ENCODE measurements at regions not wholly inside any gene's neighbourhood (a gene's known extent, or its start where the extent isn't known, plus 50 kb on each side); places are given as distances from the start of the nearest gene placed in this dataset.

DNA sequence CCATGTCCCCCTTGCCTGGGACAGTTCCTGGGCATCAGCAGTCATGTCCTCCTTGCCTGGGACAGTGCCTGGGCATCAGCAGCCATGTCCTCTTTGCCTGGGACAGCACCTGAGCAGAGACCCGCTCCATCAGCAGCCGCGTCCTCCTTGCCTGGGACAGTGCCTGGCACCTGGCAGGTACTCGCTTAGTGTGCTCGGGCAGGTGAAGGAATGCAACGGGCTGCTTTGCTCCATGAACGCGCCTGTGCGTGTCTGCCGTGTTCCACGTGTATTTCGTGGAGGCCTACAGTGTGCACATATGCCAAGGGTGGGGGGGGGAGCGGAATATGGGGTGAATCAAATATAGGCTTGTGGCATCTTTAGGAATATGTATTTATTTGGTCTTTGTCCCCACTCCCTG, 1490.7 kb downstream of the TBC1D22A start:
- Histone ChIP-seq H3K4me3 (ENCODE audit: low read length, poor library complexity, severe bottlenecking) (no peak overlapping the region), H3K9me3 (ENCODE audit: insufficient read depth, low read depth, low read length) (no peaks in the 10 kb centered on the region; the same call in 1 of the 2 replicates), H3K9me2 (replicated peaks; ENCODE audit: low read depth, low read length) (no peaks in the 10 kb centered on the region), H3K9ac (ENCODE audit: low read depth, low read length, poor library complexity, severe bottlenecking) (no peak overlapping the region), H3K79me2 (ENCODE audit: insufficient read depth, low read length) (no peaks in the 10 kb centered on the region), H3K4me1 (ENCODE audit: insufficient read depth, low read length, poor library complexity, severe bottlenecking) (no peaks in the 10 kb centered on the region), H3F3A (ENCODE audit: low read depth) (no peaks in the 10 kb centered on the region), H3K27me3 (ENCODE audit: insufficient read depth, low read length, poor library complexity, severe bottlenecking) (no peaks in the 10 kb centered on the region), H3K4me2 (ENCODE audit: low read depth, low read length, poor library complexity, severe bottlenecking) (no peak overlapping the region), H4K20me1 (ENCODE audit: insufficient read depth, low read length, poor library complexity, severe bottlenecking) (no peaks in the 10 kb centered on the region), H2AFZ (ENCODE audit: low read length) (no peak overlapping the region), H3K36me3 (ENCODE audit: insufficient read depth, low read length) (no peaks in the 10 kb centered on the region)
- TF ChIP-seq EZH2phosphoT487 (IDR thresholded peaks at IDR 0.05; ENCODE audit: borderline replicate concordance) (no peak), CTCF (conservative IDR thresholded peaks at IDR 0.05; ENCODE audit: low read length) (no peak)

DNA sequence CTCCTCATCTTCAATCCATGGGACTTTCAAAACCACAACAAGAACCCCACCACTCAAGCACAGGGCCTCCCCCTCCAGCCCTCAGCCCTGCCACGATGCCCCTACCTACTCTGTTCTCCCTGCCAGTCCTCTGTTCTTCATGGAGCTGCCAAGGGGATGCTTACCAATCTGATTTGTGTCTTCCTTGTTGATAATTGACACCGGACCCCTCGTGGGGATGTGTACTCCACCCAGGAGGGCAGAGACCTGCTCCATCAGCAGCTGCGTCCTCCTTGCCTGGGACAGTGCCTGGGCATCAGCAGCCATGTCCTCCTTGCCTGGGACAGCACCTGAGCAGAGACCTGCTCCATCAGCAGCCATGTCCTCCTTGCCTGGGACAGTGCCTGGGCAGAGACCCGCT, 1489.2 kb downstream of the TBC1D22A start:
- peaks cover under 1% of the 10 kb centered on the region for H3K4me1 ChIP-seq (ENCODE audit: insufficient read depth, low read length, poor library complexity, severe bottlenecking)
- H4K20me1 ChIP-seq (ENCODE audit: insufficient read depth, low read length, poor library complexity, severe bottlenecking) = no peaks in the 10 kb centered on the region
- no peaks in the 10 kb centered on the region for H3K36me3 ChIP-seq (ENCODE audit: insufficient read depth, low read length)
- no peaks in the 10 kb centered on the region for H3K79me2 ChIP-seq (ENCODE audit: insufficient read depth, low read length)
- no peak overlapping the region for H3K4me3 ChIP-seq (ENCODE audit: low read length, poor library complexity, severe bottlenecking)
- no peak overlapping the region for H2AFZ ChIP-seq (ENCODE audit: low read length)
- no peaks in the 10 kb centered on the region for H3K27me3 ChIP-seq (ENCODE audit: insufficient read depth, low read length, poor library complexity, severe bottlenecking)
- no peak overlapping the region for H3K4me2 ChIP-seq (ENCODE audit: low read depth, low read length, poor library complexity, severe bottlenecking)
- H3K9me2 ChIP-seq (replicated peaks; ENCODE audit: low read depth, low read length) = no peaks in the 10 kb centered on the region
- H3K9ac ChIP-seq (ENCODE audit: low read depth, low read length, poor library complexity, severe bottlenecking) = no peak overlapping the region
- H3F3A ChIP-seq (ENCODE audit: low read depth) = no peaks in the 10 kb centered on the region
- no peaks in the 10 kb centered on the region for H3K9me3 ChIP-seq (ENCODE audit: insufficient read depth, low read depth, low read length)
- TF ChIP-seq CTCF (conservative IDR thresholded peaks at IDR 0.05; ENCODE audit: low read length) = no peak
- TF ChIP-seq EZH2phosphoT487 (IDR thresholded peaks at IDR 0.05; ENCODE audit: borderline replicate concordance) = no peak

GRCh38 chr22:48250937-48251530, 1488.6 kb downstream of the TBC1D22A start:
- Histone ChIP-seq H3K4me3 (ENCODE audit: low read length, poor library complexity, severe bottlenecking) (no peak overlapping the region), H3K79me2 (ENCODE audit: insufficient read depth, low read length) (no peaks in the 10 kb centered on the region), H3K9me3 (ENCODE audit: insufficient read depth, low read depth, low read length) (no peaks in the 10 kb centered on the region), H3K9me2 (replicated peaks; ENCODE audit: low read depth, low read length) (no peaks in the 10 kb centered on the region), H3F3A (ENCODE audit: low read depth) (no peaks in the 10 kb centered on the region), H3K4me2 (ENCODE audit: low read depth, low read length, poor library complexity, severe bottlenecking) (no peak overlapping the region), H4K20me1 (ENCODE audit: insufficient read depth, low read length, poor library complexity, severe bottlenecking) (no peaks in the 10 kb centered on the region), H3K27me3 (ENCODE audit: insufficient read depth, low read length, poor library complexity, severe bottlenecking) (no peaks in the 10 kb centered on the region), H2AFZ (ENCODE audit: low read length) (no peak overlapping the region), H3K4me1 (ENCODE audit: insufficient read depth, low read length, poor library complexity, severe bottlenecking) (peaks cover 6% of the 10 kb centered on the region), H3K36me3 (ENCODE audit: insufficient read depth, low read length) (no peaks in the 10 kb centered on the region), H3K9ac (ENCODE audit: low read depth, low read length, poor library complexity, severe bottlenecking) (no peak overlapping the region)
- TF ChIP-seq CTCF (conservative IDR thresholded peaks at IDR 0.05; ENCODE audit: low read length) (no peak), EZH2phosphoT487 (IDR thresholded peaks at IDR 0.05; ENCODE audit: borderline replicate concordance) (no peak)
